ENCODE measurements at regions not wholly inside any gene's neighbourhood (a gene's known extent, or its start where the extent isn't known, plus 50 kb on each side); places are given as distances from the start of the nearest gene placed in this dataset.

GRCh38 chr5:16315501-16315900, 135.9 kb upstream of the MARCHF11 start (continued):
- TF ChIP-seq CHD7 (IDR thresholded peaks at IDR 0.05; ENCODE audit: insufficient replicate concordance, low read length) (no peak), CTCF (IDR thresholded peaks at IDR 0.05; ENCODE audit: control extremely low read depth in 1 of 3, insufficient read depth in 1 of 3, low read depth in 1 of 3, low read length in 3 of 3) (no peak), TCF12 (IDR thresholded peaks at IDR 0.05; ENCODE audit: low read depth, low read length) (no peak), POLR2A (IDR thresholded peaks at IDR 0.05; ENCODE audit: control extremely low read depth in 1 of 2, low read depth in 2 of 2, low read length in 2 of 2) (no peak), CHD2 (IDR thresholded peaks at IDR 0.05; ENCODE audit: low read length) (no peak), E2F6 (IDR thresholded peaks at IDR 0.05) (no peak), KDM4A (IDR thresholded peaks at IDR 0.05; ENCODE audit: low read depth, low read length, severe bottlenecking) (no peak), KDM5A (IDR thresholded peaks at IDR 0.05; ENCODE audit: low read length) (no peak), CTBP2 (IDR thresholded peaks at IDR 0.05; ENCODE audit: borderline replicate concordance, insufficient read depth, insufficient read length, low read length) (no peak)
